Heart left ventricle (tissue), 16 donors: ENCODE measurements at regions not wholly inside any gene's neighbourhood (a gene's known extent, or its start where the extent isn't known, plus 50 kb on each side); places are given as distances from the start of the nearest gene placed in this dataset.
A peak's percentile ranks its signal among the peaks of the same experiment; 100 is the strongest.

Experiments used
- ATAC-seq, 4 donors: fragments of 200-7000 bp; cut with Tn5 transposase; one replicate each; pipeline ENCODE4 v1.9.1; 2020 to 2022; ENCODE audit warnings: moderate library complexity in 4 of 4, mild to moderate bottlenecking in 3 of 4, moderate number of reproducible peaks in 1 of 4
- DNase-seq, 5 donors: peaks; one replicate each; pipeline ENCODE4 v3.0.0-alpha.2; 2020
- H3K27ac ChIP-seq, 12 donors: fragments of 200-600 bp; sonication (generic) in 4 of 12; one replicate each; pipeline versions ENCODE4 v1.5.0 to v1.8.0; 2016 to 2022; ENCODE audit warnings: mild to moderate bottlenecking in 2 of 12
- H3K27me3 ChIP-seq, 9 donors: fragments of 200-600 bp; sonication (generic) in 2 of 9; one replicate each; pipeline versions ENCODE4 v1.5.1 to v1.8.0; 2016 to 2022; ENCODE audit warnings: mild to moderate bottlenecking in 3 of 9
- H3K36me3 ChIP-seq, 9 donors: fragments of 200-600 bp; sonication (generic) in 2 of 9; one replicate each; pipeline versions ENCODE4 v1.5.0 to v1.8.0; 2018 to 2022; ENCODE audit warnings: mild to moderate bottlenecking in 2 of 9
- H3K4me1 ChIP-seq, 12 donors: fragments of 200-600 bp; sonication (generic) in 4 of 12; one replicate each; pipeline versions ENCODE4 v1.5.0 to v1.8.0; 2016 to 2022; ENCODE audit warnings: mild to moderate bottlenecking in 3 of 12
- H3K4me3 ChIP-seq, 12 donors: fragments of 200-600 bp; sonication (generic) in 4 of 12; one replicate each; pipeline versions ENCODE4 v1.5.0 to v1.8.0; 2017 to 2022; ENCODE audit warnings: mild to moderate bottlenecking in 9 of 12, moderate library complexity in 4 of 12
- H3K9me3 ChIP-seq, 12 donors: fragments of 200-600 bp; sonication (generic) in 4 of 12; one replicate each; pipeline versions ENCODE4 v1.5.0 to v1.8.0; 2016 to 2022; ENCODE audit warnings: mild to moderate bottlenecking in 1 of 12
- CTCF ChIP-seq, 12 donors: fragments of 200-600 bp; sonication (generic) in 4 of 12; IDR thresholded peaks; one replicate each; pipeline versions ENCODE4 v1.5.0 to v1.8.0; 2018 to 2022; ENCODE audit warnings: antibody characterized with exemption in 12 of 12, mild to moderate bottlenecking in 5 of 12
- POLR2A ChIP-seq, 2 donors: fragments of 450-650 bp; IDR thresholded peaks; one replicate each; pipeline ENCODE4 v1.6.1; 2017; ENCODE audit warnings: antibody characterized with exemption in 2 of 2, mild to moderate bottlenecking in 2 of 2, moderate library complexity in 2 of 2
- WGBS, 4 donors: extraction: QIAGEN DNeasy Blood & Tissue Kit in 2 of 4; methylation state at CpG; one replicate each; pipeline versions ENCODE4 v1.1.5 to v1.1.7; 2013 to 2018; 5-methylcytosine and 5-hydroxymethylcytosine counted together
- intact Hi-C, 10 donors: fragments of 100-400 bp; cut with DNase I; formaldehyde crosslinking; loops; one replicate each; pipeline versions ENCODE4 v1.11.1 to v1.14.2; 2022
- donor health status: ischemic (EF 13 %, LVEDD 7.1; RV severe dilation, severe dysfunction).
- donor health status: healthy with polysubstance abuse.
- donor health status: DM: no; HTN: yes; CAD: no.
- donor health status: DM: no; HTN: no; CAD: no.
- donor health status: ischemic (EF 25% LVEDD 6.9; RV normal size, moderate dysfunction).
- donor health status: ischemic (EF 25% LVEDD 5.7; RV mildly dilated, moderate dysfunction).
- donor health status: healthy.
- donor health status: DM: yes; HTN: yes; CAD: no.
- donor health status: ischemic (EF 35%, LVEDD 5.7; RV mildly dilated, moderate dysfunction).
- donor health status: nonischemic (EF 11% LVEDD 7.7; RV severe dilation, severe dysfunction).
- donor health status: DM: yes; HTN: yes; CAD: no.
- donor health status: PGD.
- donor health status: ischemic (EF 29% LVEDD 5.4; RV normal size, mild dysfunction).
- donor health status: nonischemic (EF 23%, LVEDD 6.1; RV moderate dilation, normal function).

- intact Hi-C loops = no loop called here
- WGBS, 4 donors = 29 to 63% (median 47%) methylated on average over 2 of the region's 2 CpGs
- H3K36me3 ChIP-seq = no peaks in the 10 kb centered on the region
- H3K9me3 ChIP-seq = no peaks in the 10 kb centered on the region
- DNase-seq = no peak
- TF ChIP-seq POLR2A (IDR thresholded peaks at IDR 0.05) = no peak
- TF ChIP-seq CTCF (IDR thresholded peaks at IDR 0.05) = peak in 1 of 12 donors; percentile 10
- no peaks in the 10 kb centered on the region for H3K4me1 ChIP-seq
- H3K27ac ChIP-seq = no peak overlapping the region
- ATAC-seq = no peak
- H3K4me3 ChIP-seq = no peak overlapping the region
- no peaks in the 10 kb centered on the region for H3K27me3 ChIP-seq
These were observed 361.0 kb upstream of the ANO3 start for GRCh38 chr11:25970726-25971508.

- WGBS, 4 donors = 45 to 58% (median 52%) methylated on average over 4 of the region's 4 CpGs
- intact Hi-C loops = loop anchor here in 9 of 10 donors (2.0 to 10.0 kb wide), 9 partner anchors 152 to 297 kb away; no protein-coding TSS in a partner anchor
- Histone ChIP-seq H3K4me3 (no peak overlapping the region), H3K4me1 (no peaks in the 10 kb centered on the region), H3K27me3 (no peaks in the 10 kb centered on the region), H3K9me3 (no peaks in the 10 kb centered on the region), H3K27ac (no peak overlapping the region), H3K36me3 (no peaks in the 10 kb centered on the region)
- ATAC-seq (no peak), DNase-seq (no peak)
- no peak for TF ChIP-seq POLR2A (IDR thresholded peaks at IDR 0.05)
- no peak for TF ChIP-seq CTCF (IDR thresholded peaks at IDR 0.05)
These were observed 351.8 kb upstream of the ANO3 start for GRCh38 chr11:25980091-25980490.

- no peaks in the 10 kb centered on the region for H3K4me1 ChIP-seq
- peak overlapping the region in 1 of 12 donors; percentile 28 for H3K4me3 ChIP-seq
- 1 to 6% (median 3%) methylated on average over 4 of the region's 4 CpGs for WGBS, 4 donors
- TF ChIP-seq CTCF (IDR thresholded peaks at IDR 0.05) (peak; percentile 28 to 67 (median 54)), POLR2A (IDR thresholded peaks at IDR 0.05) (no peak)
- H3K27ac ChIP-seq = no peak overlapping the region
- ATAC-seq (peak; percentile 56 to 86 (median 65)), DNase-seq (peak in 1 of 5 donors; percentile 10)
- H3K27me3 ChIP-seq = no peaks in the 10 kb centered on the region
- intact Hi-C loops = loop anchor here (1.0 to 10.0 kb wide), 12 partner anchors 150 to 295 kb away; no protein-coding TSS in a partner anchor
- H3K9me3 ChIP-seq = no peaks in the 10 kb centered on the region
- no peaks in the 10 kb centered on the region for H3K36me3 ChIP-seq
These were observed 349.9 kb upstream of the ANO3 start for GRCh38 chr11:25981998-25982397.

- ATAC-seq (no peak), DNase-seq (no peak)
- H3K27me3 ChIP-seq = no peaks in the 10 kb centered on the region
- TF ChIP-seq POLR2A (IDR thresholded peaks at IDR 0.05) (no peak), CTCF (IDR thresholded peaks at IDR 0.05) (no peak)
- no peaks in the 10 kb centered on the region for H3K36me3 ChIP-seq
- 90 to 95% (median 92%) methylated on average over 3 of the region's 3 CpGs for WGBS, 4 donors
- no peak overlapping the region for H3K4me3 ChIP-seq
- no peaks in the 10 kb centered on the region for H3K9me3 ChIP-seq
- no peaks in the 10 kb centered on the region for H3K4me1 ChIP-seq
- intact Hi-C loops = loop anchor here (2.0 to 10.0 kb wide), 9 partner anchors 149 to 294 kb away; no protein-coding TSS in a partner anchor
- no peak overlapping the region for H3K27ac ChIP-seq
These were observed 348.6 kb upstream of the ANO3 start for GRCh38 chr11:25983280-25983679.
